ENCODE measurements at regions not wholly inside any gene's neighbourhood (a gene's known extent, or its start where the extent isn't known, plus 50 kb on each side); places are given as distances from the start of the nearest gene placed in this dataset.

DNA sequence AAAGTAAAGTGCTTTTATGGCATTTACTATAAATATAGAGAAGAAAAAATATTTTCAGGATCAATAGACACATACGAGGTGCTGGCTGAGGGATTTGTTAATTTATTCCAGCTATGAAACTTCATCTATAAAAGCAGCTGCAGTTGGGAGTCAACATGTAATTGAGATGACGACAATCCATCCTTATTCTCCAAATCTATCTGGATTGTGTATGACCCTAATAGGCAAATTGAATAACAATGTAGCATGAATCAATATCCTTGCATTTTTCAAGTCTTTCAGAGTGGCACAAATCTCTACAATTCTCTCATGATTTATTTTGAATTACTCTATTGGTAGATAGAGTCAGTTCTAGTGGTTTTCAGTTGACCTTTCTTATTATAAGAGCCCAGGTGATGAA lies 1296.5 kb upstream of the SPRY2 start:
- TF ChIP-seq TAF1 (IDR thresholded peaks at IDR 0.05; ENCODE audit: low read depth) (no peak), EP300 (conservative IDR thresholded peaks at IDR 0.05; ENCODE audit: poor library complexity, severe bottlenecking) (no peak), MXI1 (conservative IDR thresholded peaks at IDR 0.05; ENCODE audit: poor library complexity, severe bottlenecking) (no peak), POLR2AphosphoS5 (IDR thresholded peaks at IDR 0.05) (no peak), RAD21 (conservative IDR thresholded peaks at IDR 0.05) (no peak), EZH2 (IDR thresholded peaks at IDR 0.05; ENCODE audit: borderline replicate concordance, insufficient read depth, low read length, poor library complexity, severe bottlenecking) (no peak), SMC3 (conservative IDR thresholded peaks at IDR 0.05; ENCODE audit: poor library complexity) (no peak)
- no peak overlapping the region for H3K27ac ChIP-seq (ENCODE audit: low read length)
- no peak overlapping the region for H3K4me3 ChIP-seq (ENCODE audit: low read length)
- H3K27me3 ChIP-seq (ENCODE audit: insufficient read depth, low read depth, low read length): no peaks in the 10 kb centered on the region
- no peak overlapping the region for H3K9ac ChIP-seq (ENCODE audit: low read length)
- no peaks in the 10 kb centered on the region for H3K9me3 ChIP-seq (ENCODE audit: low read length)
- H4K20me1 ChIP-seq (ENCODE audit: insufficient read depth): no peaks in the 10 kb centered on the region
- H2AFZ ChIP-seq (ENCODE audit: low read depth, low read length): no peak overlapping the region
- no peaks in the 10 kb centered on the region for H3F3A ChIP-seq (ENCODE audit: insufficient read depth, low read length, poor library complexity, severe bottlenecking)
- no peaks in the 10 kb centered on the region for H3K9me2 ChIP-seq (ENCODE audit: insufficient read depth, low read length)
- no peaks in the 10 kb centered on the region for H3K36me3 ChIP-seq (ENCODE audit: insufficient read depth, low read length)
- H3K79me2 ChIP-seq (replicated peaks; ENCODE audit: insufficient read depth, low read length): no peaks in the 10 kb centered on the region
- H3K4me2 ChIP-seq (ENCODE audit: low read length): no peak overlapping the region

DNA sequence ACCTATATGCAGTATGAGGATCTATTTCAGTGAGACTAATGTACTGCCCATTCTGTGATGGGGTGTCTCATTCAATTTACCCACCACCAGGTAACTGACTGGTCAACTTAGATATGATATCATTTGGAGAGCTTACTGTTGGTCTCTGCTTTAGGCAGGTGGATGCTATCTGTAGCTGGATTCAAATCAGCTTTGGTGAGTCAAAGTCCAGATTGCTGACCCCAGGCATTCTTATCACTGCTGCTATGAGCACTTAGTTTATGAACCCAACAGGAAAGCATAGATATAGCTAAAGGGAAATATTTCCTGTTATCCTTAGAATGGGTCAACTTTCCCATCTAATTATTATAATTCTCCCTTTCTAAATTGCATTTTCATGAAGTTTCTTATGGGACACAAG lies 1295.2 kb upstream of the SPRY2 start:
- H3K9ac ChIP-seq (ENCODE audit: low read length): no peak overlapping the region
- H3F3A ChIP-seq (ENCODE audit: insufficient read depth, low read length, poor library complexity, severe bottlenecking): no peaks in the 10 kb centered on the region
- H3K27ac ChIP-seq (ENCODE audit: low read length): no peak overlapping the region
- no peaks in the 10 kb centered on the region for H4K20me1 ChIP-seq (ENCODE audit: insufficient read depth)
- H3K4me3 ChIP-seq (ENCODE audit: low read length): no peak overlapping the region
- no peak overlapping the region for H3K4me2 ChIP-seq (ENCODE audit: low read length)
- H3K79me2 ChIP-seq (replicated peaks; ENCODE audit: insufficient read depth, low read length): no peaks in the 10 kb centered on the region
- H3K9me3 ChIP-seq (ENCODE audit: low read length): no peaks in the 10 kb centered on the region
- no peaks in the 10 kb centered on the region for H3K36me3 ChIP-seq (ENCODE audit: insufficient read depth, low read length)
- no peaks in the 10 kb centered on the region for H3K27me3 ChIP-seq (ENCODE audit: insufficient read depth, low read depth, low read length)
- no peaks in the 10 kb centered on the region for H3K9me2 ChIP-seq (ENCODE audit: insufficient read depth, low read length)
- no peak overlapping the region for H2AFZ ChIP-seq (ENCODE audit: low read depth, low read length)
- TF ChIP-seq EP300 (conservative IDR thresholded peaks at IDR 0.05; ENCODE audit: poor library complexity, severe bottlenecking): no peak
- TF ChIP-seq, protein P1, sequence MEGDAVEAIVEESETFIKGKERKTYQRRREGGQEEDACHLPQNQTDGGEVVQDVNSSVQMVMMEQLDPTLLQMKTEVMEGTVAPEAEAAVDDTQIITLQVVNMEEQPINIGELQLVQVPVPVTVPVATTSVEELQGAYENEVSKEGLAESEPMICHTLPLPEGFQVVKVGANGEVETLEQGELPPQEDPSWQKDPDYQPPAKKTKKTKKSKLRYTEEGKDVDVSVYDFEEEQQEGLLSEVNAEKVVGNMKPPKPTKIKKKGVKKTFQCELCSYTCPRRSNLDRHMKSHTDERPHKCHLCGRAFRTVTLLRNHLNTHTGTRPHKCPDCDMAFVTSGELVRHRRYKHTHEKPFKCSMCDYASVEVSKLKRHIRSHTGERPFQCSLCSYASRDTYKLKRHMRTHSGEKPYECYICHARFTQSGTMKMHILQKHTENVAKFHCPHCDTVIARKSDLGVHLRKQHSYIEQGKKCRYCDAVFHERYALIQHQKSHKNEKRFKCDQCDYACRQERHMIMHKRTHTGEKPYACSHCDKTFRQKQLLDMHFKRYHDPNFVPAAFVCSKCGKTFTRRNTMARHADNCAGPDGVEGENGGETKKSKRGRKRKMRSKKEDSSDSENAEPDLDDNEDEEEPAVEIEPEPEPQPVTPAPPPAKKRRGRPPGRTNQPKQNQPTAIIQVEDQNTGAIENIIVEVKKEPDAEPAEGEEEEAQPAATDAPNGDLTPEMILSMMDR (IDR thresholded peaks at IDR 0.05; ENCODE audit: poor library complexity, severe bottlenecking): no peak
- TF ChIP-seq, protein P2, sequence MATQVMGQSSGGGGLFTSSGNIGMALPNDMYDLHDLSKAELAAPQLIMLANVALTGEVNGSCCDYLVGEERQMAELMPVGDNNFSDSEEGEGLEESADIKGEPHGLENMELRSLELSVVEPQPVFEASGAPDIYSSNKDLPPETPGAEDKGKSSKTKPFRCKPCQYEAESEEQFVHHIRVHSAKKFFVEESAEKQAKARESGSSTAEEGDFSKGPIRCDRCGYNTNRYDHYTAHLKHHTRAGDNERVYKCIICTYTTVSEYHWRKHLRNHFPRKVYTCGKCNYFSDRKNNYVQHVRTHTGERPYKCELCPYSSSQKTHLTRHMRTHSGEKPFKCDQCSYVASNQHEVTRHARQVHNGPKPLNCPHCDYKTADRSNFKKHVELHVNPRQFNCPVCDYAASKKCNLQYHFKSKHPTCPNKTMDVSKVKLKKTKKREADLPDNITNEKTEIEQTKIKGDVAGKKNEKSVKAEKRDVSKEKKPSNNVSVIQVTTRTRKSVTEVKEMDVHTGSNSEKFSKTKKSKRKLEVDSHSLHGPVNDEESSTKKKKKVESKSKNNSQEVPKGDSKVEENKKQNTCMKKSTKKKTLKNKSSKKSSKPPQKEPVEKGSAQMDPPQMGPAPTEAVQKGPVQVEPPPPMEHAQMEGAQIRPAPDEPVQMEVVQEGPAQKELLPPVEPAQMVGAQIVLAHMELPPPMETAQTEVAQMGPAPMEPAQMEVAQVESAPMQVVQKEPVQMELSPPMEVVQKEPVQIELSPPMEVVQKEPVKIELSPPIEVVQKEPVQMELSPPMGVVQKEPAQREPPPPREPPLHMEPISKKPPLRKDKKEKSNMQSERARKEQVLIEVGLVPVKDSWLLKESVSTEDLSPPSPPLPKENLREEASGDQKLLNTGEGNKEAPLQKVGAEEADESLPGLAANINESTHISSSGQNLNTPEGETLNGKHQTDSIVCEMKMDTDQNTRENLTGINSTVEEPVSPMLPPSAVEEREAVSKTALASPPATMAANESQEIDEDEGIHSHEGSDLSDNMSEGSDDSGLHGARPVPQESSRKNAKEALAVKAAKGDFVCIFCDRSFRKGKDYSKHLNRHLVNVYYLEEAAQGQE (IDR thresholded peaks at IDR 0.05; ENCODE audit: borderline replicate concordance): no peak
- TF ChIP-seq TAF1 (IDR thresholded peaks at IDR 0.05; ENCODE audit: low read depth): no peak
- no peak for TF ChIP-seq MXI1 (conservative IDR thresholded peaks at IDR 0.05; ENCODE audit: poor library complexity, severe bottlenecking)
- TF ChIP-seq SMC3 (conservative IDR thresholded peaks at IDR 0.05; ENCODE audit: poor library complexity): no peak
- no peak for TF ChIP-seq RAD21 (conservative IDR thresholded peaks at IDR 0.05)
- no peak for TF ChIP-seq EZH2 (IDR thresholded peaks at IDR 0.05; ENCODE audit: borderline replicate concordance, insufficient read depth, low read length, poor library complexity, severe bottlenecking)
- TF ChIP-seq POLR2AphosphoS5 (IDR thresholded peaks at IDR 0.05): no peak
